Endothelial cell of umbilical vein (primary cell): ENCODE measurements at regions not wholly inside any gene's neighbourhood (a gene's known extent, or its start where the extent isn't known, plus 50 kb on each side); places are given as distances from the start of the nearest gene placed in this dataset.

Experiments used
- BruUV-seq: library from RNA; stranded (reverse); fragments of 400-500 nt; replicated peaks from 2 replicates; lab custom pipeline; 2021; lab: Mats Ljungman, UMichigan
- CTCF ChIA-PET: fragments of 300-600, 350-600 bp; sonication (Branson Sonifier 250); formaldehyde crosslinking; loops from one replicate; lab custom pipeline; 2021; ENCODE audit warnings: antibody characterized with exemption, inconsistent platforms; lab: Charles Lee
- POLR2A ChIA-PET: fragments of 300-600, 350-600 bp; sonication (Branson Sonifier 250); formaldehyde crosslinking; loops from one replicate; lab custom pipeline; 2021; ENCODE audit warnings: antibody characterized with exemption, inconsistent platforms; lab: Charles Lee
- DNase-seq: peaks from one replicate; pipeline ENCODE4 v3.0.0-alpha.2; 2011; ENCODE audit warnings: low read depth, low spot score
- FAIRE-seq: peaks from 2 replicates; lab custom pipeline; 2011; peaks lifted over from hg19 to GRCh38; lab: Jason Lieb, UNC
- H2AFZ ChIP-seq: 2 replicates; pipeline ENCODE4 v1.6.0; 2012; ENCODE audit warnings: low read depth, low read length, control low read depth, inconsistent platforms
- H3K27ac ChIP-seq: 2 replicates; pipeline ENCODE4 v1.5.1; 2011; ENCODE audit warnings: low read depth, mild to moderate bottlenecking, control low read depth, low read length, moderate library complexity; ENCODE audit not compliant: insufficient read depth
- H3K27me3 ChIP-seq, 2 experiments: 2 replicates each; pipeline versions ENCODE4 v1.6.0 to v1.6.1; 2011; ENCODE audit warnings: low read length in 2 of 2, mixed read lengths in 1 of 2; ENCODE audit not compliant: control insufficient read depth in 2 of 2, insufficient read depth in 2 of 2
- H3K36me3 ChIP-seq, 2 experiments: 2 replicates in 1 of 2; 3 replicates in 1 of 2; pipeline ENCODE4 v1.5.1; 2011; ENCODE audit warnings: low read length in 2 of 2, mild to moderate bottlenecking in 1 of 2, moderate library complexity in 1 of 2; ENCODE audit not compliant: control insufficient read depth in 2 of 2, insufficient read depth in 2 of 2; ENCODE audit errors: extremely low read depth in 1 of 2
- H3K4me1 ChIP-seq: 3 replicates; pipeline ENCODE4 v1.5.1; 2011; ENCODE audit warnings: mild to moderate bottlenecking, low read length; ENCODE audit not compliant: control insufficient read depth, insufficient read depth; ENCODE audit errors: extremely low read depth
- H3K4me2 ChIP-seq: 2 replicates; pipeline ENCODE4 v1.6.1; 2011; ENCODE audit warnings: low read length, control low read depth, mixed read lengths; ENCODE audit not compliant: insufficient read depth
- H3K4me3 ChIP-seq, 3 experiments: fragments of 200-600 bp in 1 of 3; sonication (generic), shearing (Covaris generic) in 1 of 3; replicated peaks in 1 of 3; 2 replicates each; pipeline ENCODE4 v1.5.1; 2011 to 2016; ENCODE audit warnings: control low read depth in 3 of 3, low read length in 3 of 3, mild to moderate bottlenecking in 2 of 3, inconsistent platforms in 1 of 3, low read depth in 1 of 3, moderate library complexity in 1 of 3; ENCODE audit not compliant: insufficient read depth in 1 of 3
- H3K79me2 ChIP-seq: 2 replicates; pipeline ENCODE4 v1.6.0; 2012; ENCODE audit warnings: low read length, inconsistent platforms; ENCODE audit not compliant: control insufficient read depth, insufficient read depth
- H3K9ac ChIP-seq: replicated peaks from 2 replicates; pipeline ENCODE3; 2011; ENCODE audit warnings: low read length, control low read depth; ENCODE audit not compliant: insufficient read depth; ENCODE audit errors: extremely low read depth
- H3K9me1 ChIP-seq: replicated peaks from 3 replicates; pipeline ENCODE4 v1.6.0; 2011; ENCODE audit warnings: mild to moderate bottlenecking, low read length; ENCODE audit not compliant: control insufficient read depth, insufficient read depth; ENCODE audit errors: extremely low read depth
- H3K9me3 ChIP-seq: replicated peaks from 2 replicates; pipeline ENCODE4 v1.5.1; 2012; ENCODE audit warnings: low read length, inconsistent platforms; ENCODE audit not compliant: control insufficient read depth, insufficient read depth
- H4K20me1 ChIP-seq: replicated peaks from 2 replicates; pipeline ENCODE3; 2011; ENCODE audit warnings: mild to moderate bottlenecking, low read length; ENCODE audit not compliant: control insufficient read depth, insufficient read depth; ENCODE audit errors: extremely low read depth
- CTCF ChIP-seq, 2 donors: IDR thresholded peaks; 1 replicate in 1 of 2; 2 replicates in 1 of 2; pipeline ENCODE4 v1.5.1; 2011; ENCODE audit warnings: low read length in 2 of 2, mild to moderate bottlenecking in 2 of 2, moderate library complexity in 2 of 2, control low read depth in 1 of 2, inconsistent platforms in 1 of 2, low read depth in 1 of 2; ENCODE audit not compliant: insufficient read depth in 1 of 2; ENCODE audit errors: extremely low read depth in 1 of 2
- EZH2 ChIP-seq: IDR thresholded peaks from 2 replicates; pipeline ENCODE4 v1.6.1; 2012; ENCODE audit warnings: borderline replicate concordance, low read depth, mild to moderate bottlenecking, moderate library complexity, low read length, inconsistent platforms; ENCODE audit not compliant: severe bottlenecking
- FOS ChIP-seq: IDR thresholded peaks from 2 replicates; pipeline ENCODE4 v1.6.1; 2011; ENCODE audit warnings: mild to moderate bottlenecking, low read length, moderate library complexity, borderline replicate concordance; ENCODE audit not compliant: insufficient read depth
- GATA2 ChIP-seq: IDR thresholded peaks from 2 replicates; pipeline ENCODE4 v1.7.0; 2011; ENCODE audit warnings: low read depth, mild to moderate bottlenecking, moderate library complexity, mixed read lengths, low read length; ENCODE audit not compliant: insufficient read length, insufficient read depth
- JUN ChIP-seq: IDR thresholded peaks from 2 replicates; pipeline ENCODE4 v1.6.1; 2011; ENCODE audit warnings: borderline replicate concordance, low read depth; ENCODE audit not compliant: insufficient read length, insufficient read depth
- MAX ChIP-seq: IDR thresholded peaks from 2 replicates; pipeline ENCODE4 v1.6.1; 2011; ENCODE audit not compliant: insufficient read depth, insufficient read length
- MYC ChIP-seq: IDR thresholded peaks from one replicate; pipeline ENCODE4 v1.6.1; 2011; ENCODE audit warnings: mild to moderate bottlenecking, low read depth, low read length
- POLR2A ChIP-seq: IDR thresholded peaks from 2 replicates; pipeline ENCODE4 v1.6.1; 2012; ENCODE audit warnings: low read depth, mild to moderate bottlenecking, control low read depth, low read length
- POLR2AphosphoS5 ChIP-seq: IDR thresholded peaks from 2 replicates; pipeline ENCODE4 v1.6.1; 2012; ENCODE audit warnings: low read depth, mild to moderate bottlenecking, control low read depth, low read length, moderate library complexity; ENCODE audit not compliant: insufficient read depth
- dilution Hi-C: fragments of 300-500 bp; cut with MboI; formaldehyde crosslinking; loops from one replicate; pipeline ENCODE4 v1.15.0; 2019; ENCODE audit warnings: low sequenced_read_pairs; ENCODE audit not compliant: extremely low pct_ligation_motif_present
- intact Hi-C: fragments of 100-400 bp; cut with micrococcal nuclease; formaldehyde crosslinking; loops from one replicate; pipeline ENCODE4 v1.10.0; 2022

DNA sequence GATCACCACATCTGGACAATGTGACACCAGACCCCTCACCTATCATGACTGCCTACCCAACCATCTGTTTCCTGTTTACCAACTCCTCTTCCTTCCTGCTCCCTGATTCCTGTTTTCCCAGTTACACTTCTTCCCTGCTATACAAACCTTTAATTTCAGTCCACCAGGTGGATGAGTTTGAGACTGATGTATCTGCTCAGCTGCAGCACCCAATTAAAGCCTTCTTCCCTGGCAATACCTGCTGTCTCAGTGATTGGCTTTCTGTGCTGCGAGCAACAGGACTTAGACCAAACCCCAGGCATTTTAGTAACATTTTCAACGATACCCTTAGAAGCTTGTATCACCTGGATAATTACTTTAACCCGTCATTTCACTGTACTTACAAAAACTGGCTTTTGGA is 968.2 kb upstream of the NR2F2 start:
- Histone ChIP-seq H3K4me2 (no peak overlapping the region), H2AFZ (no peak overlapping the region), H3K4me3 (no peak overlapping the region), H3K9ac (no peak overlapping the region), H3K4me1 (peaks cover 24% of the 10 kb centered on the region), H3K36me3 (no peaks in the 10 kb centered on the region), H3K9me1 (no peaks in the 10 kb centered on the region), H3K79me2 (no peaks in the 10 kb centered on the region), H3K27ac (no peak overlapping the region), H3K27me3 (no peaks in the 10 kb centered on the region), H3K9me3 (peaks cover 5% of the 10 kb centered on the region), H4K20me1 (no peaks in the 10 kb centered on the region)
- DNase-seq: peak; percentile 15
- BruUV-seq: no TSS peak
- dilution Hi-C loops: no loop called here
- CTCF ChIA-PET: no interaction called here
- intact Hi-C loops: no loop called here
- POLR2A ChIA-PET: no interaction called here
- no peak for FAIRE-seq
- TF ChIP-seq POLR2A (no peak), FOS (no peak), CTCF (IDR thresholded peaks at IDR 0.05; ENCODE audit: extremely low read depth in 1 of 2, insufficient read depth in 1 of 2, low read depth in 1 of 2, low read length in 2 of 2) (no peak), EZH2 (no peak), MYC (no peak), POLR2AphosphoS5 (no peak), GATA2 (no peak), JUN (no peak), MAX (no peak)
